OCI-LY1 (cell line): ENCODE measurements at regions not wholly inside any gene's neighbourhood (a gene's known extent, or its start where the extent isn't known, plus 50 kb on each side); places are given as distances from the start of the nearest gene placed in this dataset.

Experiments used
- H2AFZ ChIP-seq: fragments of 200-600 bp; sonication (generic), shearing (Covaris generic); 2 replicates; pipeline ENCODE4 v1.6.0; 2014; ENCODE audit warnings: antibody characterized with exemption, mild to moderate bottlenecking, low read length
- H3F3A ChIP-seq: fragments of 200-600 bp; sonication (generic), shearing (Covaris generic); 2 replicates; pipeline ENCODE4 v1.6.0; 2014; ENCODE audit warnings: mild to moderate bottlenecking, antibody characterized with exemption, low read length, moderate library complexity; ENCODE audit not compliant: insufficient read depth
- H3K27ac ChIP-seq: fragments of 200-600 bp; sonication (generic); 2 replicates; pipeline ENCODE4 v1.5.1; 2014; ENCODE audit warnings: low read length, mixed run types, mild to moderate bottlenecking, low read depth; ENCODE audit not compliant: poor library complexity, severe bottlenecking
- H3K27me3 ChIP-seq: fragments of 200-600 bp; sonication (generic); 2 replicates; pipeline ENCODE4 v1.6.0; 2014; ENCODE audit warnings: antibody characterized with exemption, mild to moderate bottlenecking, low read length, moderate library complexity; ENCODE audit not compliant: insufficient read depth
- H3K36me3 ChIP-seq: fragments of 200-600 bp; sonication (generic); 2 replicates; pipeline ENCODE4 v1.6.1; 2014; ENCODE audit warnings: mild to moderate bottlenecking, antibody characterized with exemption, low read length, moderate library complexity, mixed read lengths; ENCODE audit not compliant: insufficient read depth
- H3K4me1 ChIP-seq: fragments of 200-600 bp; sonication (generic); 2 replicates; pipeline ENCODE4 v1.5.1; 2014; ENCODE audit warnings: mild to moderate bottlenecking, low read length, moderate library complexity; ENCODE audit not compliant: insufficient read depth, severe bottlenecking
- H3K4me2 ChIP-seq: fragments of 200-600 bp; sonication (generic), shearing (Covaris generic); 2 replicates; pipeline ENCODE4 v1.6.1; 2014; ENCODE audit warnings: low read length
- H3K4me3 ChIP-seq: fragments of 200-600 bp; sonication (generic); 2 replicates; pipeline ENCODE4 v1.5.1; 2014; ENCODE audit warnings: low read length, low read depth, mild to moderate bottlenecking, mixed read lengths; ENCODE audit not compliant: poor library complexity, severe bottlenecking
- H3K79me2 ChIP-seq: fragments of 200-600 bp; shearing (Covaris generic); 2 replicates; pipeline ENCODE4 v1.6.1; 2016; ENCODE audit warnings: mixed run types, low read length, mixed read lengths; ENCODE audit not compliant: insufficient read depth
- H3K9ac ChIP-seq: fragments of 200-600 bp; sonication (generic), shearing (Covaris generic); 2 replicates; pipeline ENCODE4 v1.6.1; 2014; ENCODE audit warnings: mild to moderate bottlenecking, low read length, mixed read lengths
- H3K9me2 ChIP-seq: fragments of 200-600 bp; sonication (generic), shearing (Covaris generic); 2 replicates; pipeline ENCODE4 v1.6.1; 2014; ENCODE audit warnings: low read depth, mild to moderate bottlenecking, low read length, mixed read lengths
- H3K9me3 ChIP-seq: fragments of 200-600 bp; shearing (Covaris generic); 2 replicates; pipeline ENCODE4 v1.6.1; 2014; ENCODE audit warnings: low read length, mixed read lengths
- H4K20me1 ChIP-seq: fragments of 200-600 bp; sonication (generic), shearing (Covaris generic); 2 replicates; pipeline ENCODE4 v1.6.0; 2016; ENCODE audit warnings: mild to moderate bottlenecking, low read length; ENCODE audit not compliant: insufficient read depth
- CTCF ChIP-seq: fragments of 200-600 bp; sonication (generic), shearing (Covaris generic); IDR thresholded peaks from 2 replicates; pipeline ENCODE4 v1.5.1; 2017; ENCODE audit warnings: mild to moderate bottlenecking, antibody characterized with exemption, low read length, moderate library complexity, mixed read lengths
- EZH2 ChIP-seq: fragments of 200-600 bp; sonication (generic), shearing (Covaris generic); IDR thresholded peaks from 2 replicates; pipeline ENCODE4 v1.8.0; 2017; ENCODE audit warnings: borderline replicate concordance, mixed run types, mild to moderate bottlenecking, antibody characterized with exemption, low read length, moderate library complexity, mixed read lengths

- Histone ChIP-seq H2AFZ (no peak overlapping the region), H3K4me3 (no peak overlapping the region), H3K27ac (no peak overlapping the region), H3K4me1 (no peaks in the 10 kb centered on the region), H4K20me1 (no peaks in the 10 kb centered on the region), H3K9me2 (no peaks in the 10 kb centered on the region), H3K9me3 (no peaks in the 10 kb centered on the region), H3K4me2 (no peak overlapping the region), H3K36me3 (no peaks in the 10 kb centered on the region), H3K79me2 (no peaks in the 10 kb centered on the region), H3K9ac (no peak overlapping the region), H3K27me3 (peaks cover 4% of the 10 kb centered on the region; the same call in 1 of the 2 replicates), H3F3A (no peaks in the 10 kb centered on the region)
- TF ChIP-seq EZH2: no peak
- no peak for TF ChIP-seq CTCF
Measured at GRCh38 chr16:86410081-86410480, 100.2 kb upstream of the FOXF1 start.

GRCh38 chr16:86410529-86410928 is 99.8 kb upstream of the FOXF1 start:
- H3K27ac ChIP-seq: no peak overlapping the region
- no peak overlapping the region for H3K4me3 ChIP-seq
- TF ChIP-seq CTCF (no peak), EZH2 (no peak)
- H3K36me3 ChIP-seq: no peaks in the 10 kb centered on the region
- H3K9me2 ChIP-seq: no peaks in the 10 kb centered on the region
- H3K9me3 ChIP-seq: no peaks in the 10 kb centered on the region
- H2AFZ ChIP-seq: no peak overlapping the region
- no peaks in the 10 kb centered on the region for H4K20me1 ChIP-seq
- H3K4me2 ChIP-seq: no peak overlapping the region
- H3K27me3 ChIP-seq: peaks cover 4% of the 10 kb centered on the region; the same call in 1 of the 2 replicates
- H3K9ac ChIP-seq: no peak overlapping the region
- no peaks in the 10 kb centered on the region for H3F3A ChIP-seq
- H3K79me2 ChIP-seq: no peaks in the 10 kb centered on the region
- no peaks in the 10 kb centered on the region for H3K4me1 ChIP-seq

DNA sequence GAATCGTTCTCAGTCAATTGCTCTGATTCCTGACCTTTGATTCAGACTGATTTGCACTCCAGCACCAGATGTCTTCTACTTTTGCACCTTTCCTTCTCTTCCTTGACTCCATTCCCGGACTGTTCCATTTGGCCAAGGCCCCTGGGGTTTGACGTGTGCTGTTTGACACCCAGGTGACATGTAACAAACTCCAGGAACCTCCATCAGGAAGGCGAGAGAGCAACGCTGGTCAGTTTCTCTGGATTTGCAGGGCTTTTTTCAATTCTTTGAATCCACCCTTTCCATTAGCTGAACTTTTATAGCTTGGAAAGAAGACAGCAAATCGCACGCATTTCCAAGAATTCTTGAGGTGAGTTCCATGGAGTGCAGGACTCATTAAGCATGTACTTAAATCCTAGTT is 98.4 kb upstream of the FOXF1 start:
- H3K9me2 ChIP-seq: no peaks in the 10 kb centered on the region

More for the DNA sequence above, 98.4 kb upstream of the FOXF1 start:
- H3K79me2 ChIP-seq: no peaks in the 10 kb centered on the region
- TF ChIP-seq CTCF (no peak), EZH2 (no peak)
- no peaks in the 10 kb centered on the region for H3K36me3 ChIP-seq
- H3K27ac ChIP-seq: no peak overlapping the region
- H3K4me1 ChIP-seq: no peaks in the 10 kb centered on the region
- no peaks in the 10 kb centered on the region for H4K20me1 ChIP-seq
- H3K4me2 ChIP-seq: no peak overlapping the region
- H3K27me3 ChIP-seq: peaks cover 4% of the 10 kb centered on the region; the same call in 1 of the 2 replicates
- H2AFZ ChIP-seq: no peak overlapping the region
- H3F3A ChIP-seq: no peaks in the 10 kb centered on the region
- H3K4me3 ChIP-seq: no peak overlapping the region
- H3K9me3 ChIP-seq: no peaks in the 10 kb centered on the region
- no peak overlapping the region for H3K9ac ChIP-seq
